Neutrophil (primary cell): ENCODE measurements at regions not wholly inside any gene's neighbourhood (a gene's known extent, or its start where the extent isn't known, plus 50 kb on each side); places are given as distances from the start of the nearest gene placed in this dataset.

Experiments
- H3K27ac ChIP-seq: fragments of 200-600 bp; sonication (generic); 2 replicates; pipeline ENCODE4 v1.5.1; 2016; ENCODE audit warnings: mild to moderate bottlenecking, moderate library complexity
- H3K27me3 ChIP-seq: fragments of 200-600 bp; sonication (generic); 2 replicates; pipeline ENCODE4 v1.6.0; 2016; ENCODE audit warnings: mild to moderate bottlenecking
- H3K36me3 ChIP-seq: fragments of 200-600 bp; sonication (generic); 2 replicates; pipeline ENCODE4 v1.5.1; 2017
- H3K4me1 ChIP-seq, 2 experiments: fragments of 200-600 bp in 1 of 2; sonication (generic) in 1 of 2; 1 replicate in 1 of 2; 2 replicates in 1 of 2; pipeline versions ENCODE4 v1.5.1 to v1.6.1; 2013 to 2016; ENCODE audit warnings: low read depth in 1 of 2, low read length in 1 of 2, mild to moderate bottlenecking in 1 of 2, moderate library complexity in 1 of 2; ENCODE audit not compliant: control insufficient read depth in 1 of 2, insufficient read depth in 1 of 2
- H3K4me3 ChIP-seq, 2 experiments: fragments of 200-600 bp in 1 of 2; sonication (generic) in 1 of 2; 1 replicate in 1 of 2; 2 replicates in 1 of 2; pipeline ENCODE4 v1.5.1; 2013 to 2016; ENCODE audit warnings: low read depth in 1 of 2, low read length in 1 of 2, mild to moderate bottlenecking in 1 of 2, moderate library complexity in 1 of 2
- H3K9me3 ChIP-seq: fragments of 200-600 bp; sonication (generic); 2 replicates; pipeline ENCODE4 v1.5.1; 2016
- TF ChIP-seq, protein P1 (sequence below): fragments of 200-600 bp; sonication (generic); IDR thresholded peaks from 2 replicates; pipeline ENCODE4 v1.5.1; 2016; ENCODE audit warnings: antibody characterized with exemption

DNA sequence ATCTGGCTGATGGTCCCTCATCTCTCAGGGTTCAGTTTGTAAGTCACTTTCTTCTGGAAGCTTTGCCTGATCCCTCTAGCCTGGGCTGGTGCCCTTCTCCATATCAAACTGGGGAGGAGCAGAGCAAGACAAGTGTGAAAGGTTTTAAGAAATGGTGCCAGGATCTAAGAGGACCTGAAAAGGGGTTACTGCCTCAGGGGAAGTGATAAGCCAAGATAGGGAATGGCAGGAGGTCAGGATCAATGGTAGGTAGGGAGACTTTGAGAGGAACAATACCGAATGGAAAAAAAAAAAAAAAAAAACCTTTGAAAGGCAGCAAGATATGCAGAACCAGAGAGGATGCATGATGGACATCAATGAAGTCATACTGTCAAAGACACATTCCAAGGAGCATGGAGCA lies 67.5 kb upstream of the TLR4 start:
- H3K27me3 ChIP-seq: peaks cover 36% of the 10 kb centered on the region
- H3K9me3 ChIP-seq: no peaks in the 10 kb centered on the region
- no peak overlapping the region for H3K27ac ChIP-seq
- TF ChIP-seq, protein P1, sequence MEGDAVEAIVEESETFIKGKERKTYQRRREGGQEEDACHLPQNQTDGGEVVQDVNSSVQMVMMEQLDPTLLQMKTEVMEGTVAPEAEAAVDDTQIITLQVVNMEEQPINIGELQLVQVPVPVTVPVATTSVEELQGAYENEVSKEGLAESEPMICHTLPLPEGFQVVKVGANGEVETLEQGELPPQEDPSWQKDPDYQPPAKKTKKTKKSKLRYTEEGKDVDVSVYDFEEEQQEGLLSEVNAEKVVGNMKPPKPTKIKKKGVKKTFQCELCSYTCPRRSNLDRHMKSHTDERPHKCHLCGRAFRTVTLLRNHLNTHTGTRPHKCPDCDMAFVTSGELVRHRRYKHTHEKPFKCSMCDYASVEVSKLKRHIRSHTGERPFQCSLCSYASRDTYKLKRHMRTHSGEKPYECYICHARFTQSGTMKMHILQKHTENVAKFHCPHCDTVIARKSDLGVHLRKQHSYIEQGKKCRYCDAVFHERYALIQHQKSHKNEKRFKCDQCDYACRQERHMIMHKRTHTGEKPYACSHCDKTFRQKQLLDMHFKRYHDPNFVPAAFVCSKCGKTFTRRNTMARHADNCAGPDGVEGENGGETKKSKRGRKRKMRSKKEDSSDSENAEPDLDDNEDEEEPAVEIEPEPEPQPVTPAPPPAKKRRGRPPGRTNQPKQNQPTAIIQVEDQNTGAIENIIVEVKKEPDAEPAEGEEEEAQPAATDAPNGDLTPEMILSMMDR: no peak
- no peaks in the 10 kb centered on the region for H3K4me1 ChIP-seq
- no peak overlapping the region for H3K4me3 ChIP-seq
- H3K36me3 ChIP-seq: no peaks in the 10 kb centered on the region

DNA sequence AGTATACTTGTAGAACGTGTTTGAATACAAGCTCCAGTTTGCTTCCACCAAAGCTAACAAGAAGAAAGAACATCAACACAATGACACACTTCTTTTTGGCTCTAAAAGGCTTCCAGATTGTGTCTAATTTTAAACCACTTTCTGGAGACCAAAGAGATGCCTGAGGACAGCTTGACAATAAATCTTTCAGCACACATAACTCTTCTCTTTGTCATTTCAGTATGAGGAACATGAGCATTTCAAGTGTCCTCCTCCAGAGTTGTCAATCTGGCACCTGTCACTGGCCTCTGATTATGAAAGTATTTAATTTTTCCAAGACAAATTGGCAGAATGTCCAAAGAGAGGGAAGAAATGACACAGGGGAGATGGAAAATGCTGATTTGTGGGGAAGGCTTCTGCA lies 79.0 kb upstream of the TLR4 start:
- H3K27me3 ChIP-seq: peaks cover 20% of the 10 kb centered on the region
- H3K4me3 ChIP-seq: no peak overlapping the region
- no peaks in the 10 kb centered on the region for H3K4me1 ChIP-seq
- TF ChIP-seq, protein P1: no peak
- H3K27ac ChIP-seq: no peak overlapping the region
- H3K9me3 ChIP-seq: peaks cover 4% of the 10 kb centered on the region
- no peaks in the 10 kb centered on the region for H3K36me3 ChIP-seq

DNA sequence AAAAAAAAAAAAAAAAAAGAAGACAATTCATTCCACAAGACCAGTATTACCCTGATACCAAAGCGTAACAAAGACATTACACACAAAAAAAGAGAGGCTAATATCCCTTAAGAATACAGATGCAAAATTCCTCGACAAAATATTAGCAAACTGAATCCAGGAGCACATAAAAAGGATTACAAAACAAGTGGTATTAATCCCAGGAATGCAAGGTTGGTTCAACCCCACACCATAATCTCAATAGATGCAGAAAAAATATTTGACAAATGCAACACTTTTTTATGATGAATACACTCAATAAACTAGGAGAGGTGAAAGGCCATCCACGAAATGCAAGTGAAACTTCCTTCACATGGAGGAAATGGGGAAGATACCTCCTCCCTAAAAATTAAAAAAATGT lies 80.1 kb upstream of the TLR4 start:
- TF ChIP-seq, protein P1: no peak
- no peak overlapping the region for H3K4me3 ChIP-seq
- H3K27ac ChIP-seq: no peak overlapping the region
- H3K9me3 ChIP-seq: peaks cover 4% of the 10 kb centered on the region
- H3K4me1 ChIP-seq: no peaks in the 10 kb centered on the region
- H3K36me3 ChIP-seq: no peaks in the 10 kb centered on the region
- peaks cover 15% of the 10 kb centered on the region for H3K27me3 ChIP-seq

DNA sequence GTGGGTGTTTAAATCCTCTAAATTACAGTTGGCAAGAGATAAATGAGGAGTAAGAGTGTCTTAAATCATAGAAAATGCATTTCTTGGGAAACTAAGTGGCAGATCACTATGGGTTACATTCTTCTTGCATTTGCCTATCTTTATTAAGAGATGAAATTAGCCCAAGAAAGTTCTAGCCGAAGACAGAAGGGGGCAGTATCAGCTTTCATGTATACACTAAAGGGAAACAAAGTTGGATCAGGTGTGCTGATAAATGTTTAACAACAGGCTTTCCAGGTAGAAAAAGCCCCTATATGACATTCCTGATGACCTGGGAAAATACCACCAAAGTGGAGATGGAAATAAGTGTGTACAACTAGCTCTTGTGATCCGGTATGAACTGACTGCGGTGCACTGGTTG lies 81.9 kb upstream of the TLR4 start:
- Histone ChIP-seq H3K27ac (no peak overlapping the region), H3K9me3 (peaks cover 4% of the 10 kb centered on the region), H3K36me3 (no peaks in the 10 kb centered on the region), H3K4me1 (no peaks in the 10 kb centered on the region), H3K4me3 (no peak overlapping the region), H3K27me3 (no peaks in the 10 kb centered on the region)
- TF ChIP-seq, protein P1: no peak

DNA sequence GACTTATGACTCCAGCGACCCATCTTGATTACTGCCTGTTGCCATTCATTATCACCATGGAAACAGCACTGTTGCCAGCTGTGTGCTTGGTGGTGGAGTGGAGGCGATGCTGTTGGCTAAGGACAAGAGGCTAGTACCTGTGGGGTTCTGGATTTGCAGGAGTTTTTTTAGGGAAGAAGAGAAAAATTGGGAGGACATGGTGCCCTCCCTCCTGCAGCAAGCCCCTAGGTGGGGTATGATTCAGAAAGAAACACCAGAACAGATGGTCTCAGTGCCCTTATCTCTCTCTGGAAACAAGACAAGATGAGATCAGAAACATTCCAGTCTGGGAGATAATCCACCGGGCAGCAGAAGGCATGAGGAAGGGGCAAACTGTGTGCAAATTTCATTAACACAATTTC lies 87.8 kb upstream of the TLR4 start:
- Histone ChIP-seq H3K4me1 (no peaks in the 10 kb centered on the region), H3K36me3 (no peaks in the 10 kb centered on the region), H3K27me3 (peaks cover 11% of the 10 kb centered on the region), H3K4me3 (no peak overlapping the region), H3K9me3 (no peaks in the 10 kb centered on the region), H3K27ac (no peak overlapping the region)
- TF ChIP-seq, protein P1: no peak

DNA sequence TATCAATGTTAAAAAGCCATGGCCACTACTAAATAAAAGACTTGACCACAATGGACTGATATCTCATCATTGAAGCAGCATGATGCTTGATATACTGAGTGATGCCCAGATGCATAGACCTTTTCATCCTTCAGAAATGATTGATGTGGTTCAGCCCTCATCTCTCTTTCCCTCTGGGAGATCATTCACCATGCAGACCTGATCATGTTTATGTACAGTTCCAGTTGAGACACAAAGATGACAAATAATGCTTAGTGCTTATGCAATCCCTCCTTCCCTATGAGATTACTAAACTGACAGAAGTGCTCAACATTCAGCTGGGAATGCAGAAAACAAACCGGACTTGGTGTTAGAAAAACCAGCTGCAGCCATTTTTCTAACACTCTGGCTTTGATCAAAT lies 91.9 kb upstream of the TLR4 start:
- TF ChIP-seq, protein P1: no peak
- H3K4me3 ChIP-seq: no peak overlapping the region
- H3K27me3 ChIP-seq: peaks cover 11% of the 10 kb centered on the region
- no peak overlapping the region for H3K27ac ChIP-seq
- no peaks in the 10 kb centered on the region for H3K36me3 ChIP-seq
- H3K4me1 ChIP-seq: no peaks in the 10 kb centered on the region
- no peaks in the 10 kb centered on the region for H3K9me3 ChIP-seq
